Mucosa of descending colon (tissue), 3 donors: ENCODE measurements at regions not wholly inside any gene's neighbourhood (a gene's known extent, or its start where the extent isn't known, plus 50 kb on each side); places are given as distances from the start of the nearest gene placed in this dataset.

Source experiments
- ATAC-seq: fragments of 200-7000 bp; cut with Tn5 transposase; one replicate; pipeline ENCODE4 v1.9.1; 2020; ENCODE audit warnings: mild to moderate bottlenecking, moderate library complexity
- DNase-seq, 3 donors: peaks; one replicate each; pipeline ENCODE4 v3.0.0-alpha.2; 2020
- H3K36me3 ChIP-seq: fragments of 200-600 bp; one replicate; pipeline ENCODE4 v1.8.0; 2021; ENCODE audit warnings: low read depth, mild to moderate bottlenecking
- H3K4me1 ChIP-seq: fragments of 200-600 bp; one replicate; pipeline ENCODE4 v1.8.0; 2021; ENCODE audit warnings: low read depth, mild to moderate bottlenecking
- H3K4me3 ChIP-seq: fragments of 200-600 bp; one replicate; pipeline ENCODE4 v1.8.0; 2021; ENCODE audit warnings: mild to moderate bottlenecking
- H3K9me3 ChIP-seq: fragments of 200-600 bp; one replicate; pipeline ENCODE4 v1.8.0; 2021; ENCODE audit warnings: mild to moderate bottlenecking
- CTCF ChIP-seq: fragments of 200-600 bp; IDR thresholded peaks from one replicate; pipeline ENCODE4 v1.8.0; 2022; ENCODE audit warnings: antibody characterized with exemption, mild to moderate bottlenecking
- intact Hi-C, 2 donors: fragments of 100-400 bp; cut with DNase I in 1 of 2; cut with micrococcal nuclease in 1 of 2; formaldehyde crosslinking; loops; one replicate each; pipeline versions ENCODE4 v1.11.0 to v1.11.1; 2022; cut with DNase I, micrococcal nuclease
- donor health status: DM: no; HTN: no; CAD: no; lungs with moderate emphysema.
- donor health status: DM: no; HTN: no; CAD: no.
- donor health status: DM: no; HTN: yes; CAD: no.

GRCh38 chr12:46499901-46500300 lies 127.3 kb upstream of the SLC38A2 start:
- no peak for ATAC-seq
- Histone ChIP-seq H3K36me3 (no peaks in the 10 kb centered on the region), H3K4me1 (no peaks in the 10 kb centered on the region), H3K9me3 (no peaks in the 10 kb centered on the region), H3K4me3 (no peak overlapping the region)
- no peak for TF ChIP-seq CTCF
- intact Hi-C loops = no loop called here
- no peak for DNase-seq

- no peaks in the 10 kb centered on the region for H3K36me3 ChIP-seq
- DNase-seq (no peak), ATAC-seq (no peak)
- no peaks in the 10 kb centered on the region for H3K4me1 ChIP-seq
- H3K4me3 ChIP-seq = no peak overlapping the region
- no peak for TF ChIP-seq CTCF
- intact Hi-C loops = no loop called here
- H3K9me3 ChIP-seq = no peaks in the 10 kb centered on the region
Measured at GRCh38 chr12:46499226-46499625, 126.7 kb upstream of the SLC38A2 start.

GRCh38 chr12:46497739-46498138 lies 125.2 kb upstream of the SLC38A2 start:
- DNase-seq (no peak), ATAC-seq (no peak)
- no peak overlapping the region for H3K4me3 ChIP-seq
- intact Hi-C loops = no loop called here
- no peaks in the 10 kb centered on the region for H3K4me1 ChIP-seq
- H3K9me3 ChIP-seq = no peaks in the 10 kb centered on the region
- H3K36me3 ChIP-seq = no peaks in the 10 kb centered on the region
- TF ChIP-seq CTCF = no peak

- Histone ChIP-seq H3K4me1 (no peaks in the 10 kb centered on the region), H3K4me3 (no peak overlapping the region), H3K36me3 (no peaks in the 10 kb centered on the region), H3K9me3 (no peaks in the 10 kb centered on the region)
- no peak for TF ChIP-seq CTCF
- DNase-seq (no peak), ATAC-seq (no peak)
- intact Hi-C loops = no loop called here
Measured at GRCh38 chr12:46494424-46494823, 121.9 kb upstream of the SLC38A2 start.

- intact Hi-C loops = no loop called here
- H3K36me3 ChIP-seq = no peaks in the 10 kb centered on the region
- no peaks in the 10 kb centered on the region for H3K4me1 ChIP-seq
- DNase-seq = no peak
- no peak for TF ChIP-seq CTCF
- no peaks in the 10 kb centered on the region for H3K9me3 ChIP-seq
- ATAC-seq = no peak
- no peak overlapping the region for H3K4me3 ChIP-seq
Measured at GRCh38 chr12:46493834-46494181, 121.2 kb upstream of the SLC38A2 start.

GRCh38 chr12:46493150-46493833 lies 120.7 kb upstream of the SLC38A2 start:
- intact Hi-C loops = no loop called here
- no peaks in the 10 kb centered on the region for H3K9me3 ChIP-seq
- H3K4me3 ChIP-seq = no peak overlapping the region
- no peaks in the 10 kb centered on the region for H3K36me3 ChIP-seq
- no peak for TF ChIP-seq CTCF
- no peaks in the 10 kb centered on the region for H3K4me1 ChIP-seq
- DNase-seq (no peak), ATAC-seq (no peak)
